Transverse colon (tissue), 4 donors: ENCODE measurements at regions not wholly inside any gene's neighbourhood (a gene's known extent, or its start where the extent isn't known, plus 50 kb on each side); places are given as distances from the start of the nearest gene placed in this dataset.

ENCODE experiments used
- CTCF ChIP-seq, 5 experiments: fragments of 200-600 bp in 3 of 5; fragments of 450-650 bp in 2 of 5; sonication (generic) in 3 of 5; IDR thresholded peaks; 1 replicate in 2 of 5; 2 replicates in 3 of 5; pipeline ENCODE4 v1.5.1; 2016 to 2017; ENCODE audit warnings: antibody characterized with exemption in 5 of 5, inconsistent platforms in 3 of 5, mild to moderate bottlenecking in 2 of 5, moderate library complexity in 1 of 5
- POLR2A ChIP-seq: fragments of 450-650 bp; IDR thresholded peaks from one replicate; pipeline ENCODE4 v1.6.1; 2016; ENCODE audit warnings: antibody characterized with exemption, mild to moderate bottlenecking, moderate library complexity
- POLR2AphosphoS5 ChIP-seq, 3 donors: sonication (generic); formaldehyde crosslinking; IDR thresholded peaks; one replicate each; pipeline ENCODE4 v1.6.1; 2016; ENCODE audit warnings: antibody characterized with exemption in 3 of 3

DNA sequence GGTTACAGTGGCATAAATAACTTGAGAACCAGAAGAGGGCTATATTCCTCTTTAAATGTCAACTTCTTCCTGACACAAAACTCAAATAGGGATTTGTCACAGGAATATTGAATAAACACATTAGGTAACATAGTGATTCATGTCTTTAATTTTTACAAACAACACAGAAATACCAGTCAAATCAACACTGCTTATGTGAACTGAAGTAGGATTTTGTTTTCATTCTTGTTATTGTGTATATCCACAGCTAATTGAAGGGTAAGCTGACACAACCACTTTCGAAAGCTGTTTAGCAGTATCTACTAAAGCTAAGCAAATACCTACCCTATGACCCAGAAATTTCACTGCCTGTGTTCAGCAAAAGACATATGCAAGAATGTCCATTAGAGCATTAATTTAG is 120.4 kb upstream of the EOLA2 start:
- TF ChIP-seq CTCF (IDR thresholded peaks at IDR 0.05): no peak
- no peak for TF ChIP-seq POLR2AphosphoS5 (IDR thresholded peaks at IDR 0.05)
- no peak for TF ChIP-seq POLR2A
